ENCODE measurements at regions not wholly inside any gene's neighbourhood (a gene's known extent, or its start where the extent isn't known, plus 50 kb on each side); places are given as distances from the start of the nearest gene placed in this dataset.

DNA sequence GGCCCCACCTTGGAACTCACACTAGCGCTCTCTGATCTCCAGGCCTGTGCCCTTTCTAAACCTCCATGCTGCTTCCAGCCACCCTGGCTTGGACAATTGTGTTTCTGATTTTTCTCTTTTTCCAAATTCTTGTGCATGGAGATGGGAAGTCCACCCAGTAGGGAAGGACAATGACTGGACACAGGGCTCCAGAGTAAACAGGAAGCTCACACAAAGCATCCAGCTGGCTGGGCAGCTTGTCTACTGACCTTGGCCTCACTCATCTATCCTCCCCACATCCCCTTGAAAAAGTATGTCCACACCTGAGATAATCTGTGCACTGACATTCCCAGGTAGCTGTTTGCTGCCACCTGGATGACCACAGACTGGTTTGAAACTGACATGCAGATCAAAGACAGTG is 331.2 kb upstream of the MAF start:
- no peak overlapping the region for H3K27ac Mint-ChIP-seq
- H3K36me3 Mint-ChIP-seq (ENCODE audit: low read depth) = no peaks in the 10 kb centered on the region
- H3K27me3 Mint-ChIP-seq = no peaks in the 10 kb centered on the region
- peaks cover 6% of the 10 kb centered on the region for H3K9me3 Mint-ChIP-seq
- H3K4me1 Mint-ChIP-seq (ENCODE audit: low read depth) = no peaks in the 10 kb centered on the region
- H3K4me3 Mint-ChIP-seq = no peak overlapping the region

DNA sequence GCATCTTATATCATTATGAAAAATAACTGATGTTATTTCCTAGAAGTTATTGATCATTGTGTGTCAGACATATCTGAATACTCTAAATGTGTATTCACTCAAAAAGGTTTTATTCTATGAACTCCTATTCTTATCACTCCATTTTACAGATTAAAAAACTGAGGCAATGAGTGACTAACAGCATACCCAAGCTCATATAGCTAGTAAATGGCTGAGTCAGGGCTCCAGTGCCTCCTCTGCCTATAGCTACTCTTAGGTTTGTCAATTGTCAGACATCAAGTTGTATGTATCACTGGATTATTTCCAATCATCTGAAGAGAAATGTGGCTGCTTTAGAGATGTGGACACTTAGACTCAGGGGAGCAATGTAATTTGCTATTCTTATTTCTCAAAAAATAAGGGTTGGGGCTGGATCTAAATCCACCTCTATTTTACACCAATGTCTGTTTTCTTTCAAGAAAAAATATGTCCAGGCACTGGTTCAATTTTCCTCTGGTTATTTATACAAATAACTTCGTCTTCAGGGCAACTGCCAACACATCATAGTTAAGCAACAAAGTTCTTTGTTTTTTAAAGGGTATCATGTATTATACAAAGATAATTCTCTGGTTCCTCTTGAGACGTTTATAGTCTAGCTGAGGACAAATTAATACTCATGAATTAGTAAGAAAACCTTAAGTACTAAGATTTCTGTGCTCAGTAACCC is 328.9 kb upstream of the MAF start:
- Mint-ChIP-seq H3K36me3 (ENCODE audit: low read depth) (no peaks in the 10 kb centered on the region), H3K4me1 (ENCODE audit: low read depth) (no peaks in the 10 kb centered on the region), H3K9me3 (peaks cover 6% of the 10 kb centered on the region), H3K27ac (no peak overlapping the region), H3K27me3 (no peaks in the 10 kb centered on the region), H3K4me3 (no peak overlapping the region)

DNA sequence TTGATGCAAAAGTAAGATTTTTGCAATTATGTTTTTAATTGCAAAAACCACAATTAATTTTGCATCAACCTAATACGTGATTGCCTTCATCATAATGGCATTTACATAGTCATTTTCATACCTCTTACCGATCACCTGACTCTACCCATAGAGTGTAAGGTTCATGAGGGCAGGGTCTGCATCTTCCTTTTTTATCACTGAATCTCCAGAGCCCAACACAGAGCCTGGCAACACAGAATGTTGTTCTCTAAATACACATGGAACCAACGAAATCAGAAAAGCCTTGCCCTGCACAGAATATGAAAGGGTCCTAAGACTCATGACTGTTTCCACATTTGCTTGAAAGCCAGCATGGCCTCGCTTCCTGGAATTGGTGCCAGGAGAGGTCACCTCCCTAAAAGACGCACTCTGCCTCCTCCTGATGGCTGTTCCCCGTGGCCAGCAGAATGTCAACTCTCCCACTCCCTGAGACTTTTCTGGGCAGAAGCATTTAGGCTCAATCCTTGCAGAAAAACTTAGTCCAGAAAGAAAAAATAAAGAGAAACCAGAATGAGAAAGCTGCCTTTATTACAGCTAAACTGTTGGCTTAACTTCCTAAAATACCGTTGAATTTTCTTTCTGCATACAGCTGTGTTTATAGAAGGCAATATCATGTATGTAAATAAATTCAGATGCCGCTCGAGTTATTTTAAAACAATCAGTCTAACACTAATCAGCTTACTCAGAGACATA is 327.8 kb upstream of the MAF start:
- H3K36me3 Mint-ChIP-seq (ENCODE audit: low read depth) = no peaks in the 10 kb centered on the region
- H3K4me1 Mint-ChIP-seq (ENCODE audit: low read depth) = no peaks in the 10 kb centered on the region
- no peak overlapping the region for H3K27ac Mint-ChIP-seq
- no peaks in the 10 kb centered on the region for H3K27me3 Mint-ChIP-seq
- peaks cover 6% of the 10 kb centered on the region for H3K9me3 Mint-ChIP-seq
- no peak overlapping the region for H3K4me3 Mint-ChIP-seq

DNA sequence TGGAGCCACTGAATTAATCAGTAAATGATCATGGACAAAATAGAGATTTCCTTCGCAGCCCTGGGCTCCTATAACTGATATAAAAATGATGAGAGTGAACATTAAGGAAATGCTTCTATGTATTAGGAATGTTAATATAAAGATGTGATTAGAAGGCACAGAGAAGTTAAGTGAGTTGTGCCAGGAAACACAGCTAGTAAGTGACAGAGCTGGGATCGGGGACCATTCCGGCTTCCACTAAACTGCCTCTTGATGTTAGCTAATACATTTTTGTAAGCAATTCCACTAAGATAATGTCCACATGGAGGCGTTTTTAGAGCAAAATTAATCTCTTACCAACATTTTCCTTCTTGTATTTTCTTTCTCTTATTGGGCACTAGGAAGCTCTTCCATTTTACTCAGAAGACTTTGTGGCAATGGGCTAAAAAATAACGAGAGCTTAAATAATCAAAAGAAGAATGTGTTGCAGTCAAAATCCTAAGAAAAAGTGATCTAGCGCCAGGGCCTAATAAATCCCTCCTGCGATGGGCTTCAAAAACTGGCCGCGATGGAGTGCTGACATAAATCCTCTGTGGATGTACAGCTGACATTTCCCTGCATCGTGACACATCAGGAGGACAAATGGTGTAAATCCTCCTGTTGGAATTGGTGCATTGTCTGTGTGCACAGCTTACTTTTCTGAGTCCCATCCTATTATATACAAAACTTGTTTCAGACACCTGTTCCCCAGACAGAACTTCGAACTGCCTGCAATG is 326.1 kb upstream of the MAF start:
- Mint-ChIP-seq H3K27me3 (peaks cover 3% of the 10 kb centered on the region), H3K27ac (no peak overlapping the region), H3K9me3 (peaks cover 6% of the 10 kb centered on the region), H3K36me3 (ENCODE audit: low read depth) (no peaks in the 10 kb centered on the region), H3K4me3 (no peak overlapping the region), H3K4me1 (ENCODE audit: low read depth) (no peaks in the 10 kb centered on the region)

DNA sequence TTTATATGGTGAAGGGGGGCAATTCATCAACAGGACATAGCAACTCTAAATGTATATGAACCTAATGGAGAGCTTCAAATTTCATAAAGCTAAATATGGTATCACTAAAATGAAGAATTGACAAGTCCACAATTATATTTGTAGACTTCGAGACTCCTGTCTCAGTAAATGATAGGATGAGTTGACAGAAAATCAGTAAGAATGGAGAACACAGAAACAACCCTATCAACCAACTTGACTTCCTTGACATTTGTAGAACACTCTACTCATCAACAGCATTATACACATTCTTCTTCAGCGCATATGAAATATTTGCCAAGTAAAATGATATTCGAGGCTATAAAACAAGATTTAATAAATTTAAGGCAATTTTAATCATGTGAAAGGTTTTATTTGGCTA is 322.9 kb upstream of the MAF start:
- H3K27me3 Mint-ChIP-seq = peaks cover 3% of the 10 kb centered on the region
- H3K4me1 Mint-ChIP-seq (ENCODE audit: low read depth) = no peaks in the 10 kb centered on the region
- H3K27ac Mint-ChIP-seq = no peak overlapping the region
- no peaks in the 10 kb centered on the region for H3K9me3 Mint-ChIP-seq
- H3K4me3 Mint-ChIP-seq = no peak overlapping the region
- H3K36me3 Mint-ChIP-seq (ENCODE audit: low read depth) = no peaks in the 10 kb centered on the region

DNA sequence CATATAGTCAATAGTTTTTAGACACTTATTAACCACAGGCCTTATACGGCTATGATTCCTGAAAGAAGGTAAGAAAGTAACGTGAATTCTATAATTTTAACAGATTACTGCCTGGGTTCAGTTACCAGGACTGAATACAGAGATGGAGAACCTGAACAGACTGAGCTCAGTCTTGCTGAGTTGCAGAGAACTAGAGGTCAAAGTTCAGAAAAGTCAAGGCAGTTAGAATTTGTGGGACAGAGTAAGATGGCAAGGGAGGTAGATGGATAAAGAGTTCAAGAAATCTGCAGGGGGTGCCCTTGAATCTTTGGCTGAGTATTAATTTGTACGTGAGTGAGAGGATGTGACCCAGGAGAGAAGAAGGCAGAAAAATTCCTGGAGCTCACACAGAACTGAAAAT is 320.1 kb upstream of the MAF start:
- H3K36me3 Mint-ChIP-seq (ENCODE audit: low read depth) = no peaks in the 10 kb centered on the region
- H3K27me3 Mint-ChIP-seq = peaks cover 3% of the 10 kb centered on the region
- H3K9me3 Mint-ChIP-seq = no peaks in the 10 kb centered on the region
- no peak overlapping the region for H3K4me3 Mint-ChIP-seq
- H3K27ac Mint-ChIP-seq = no peak overlapping the region
- no peaks in the 10 kb centered on the region for H3K4me1 Mint-ChIP-seq (ENCODE audit: low read depth)

DNA sequence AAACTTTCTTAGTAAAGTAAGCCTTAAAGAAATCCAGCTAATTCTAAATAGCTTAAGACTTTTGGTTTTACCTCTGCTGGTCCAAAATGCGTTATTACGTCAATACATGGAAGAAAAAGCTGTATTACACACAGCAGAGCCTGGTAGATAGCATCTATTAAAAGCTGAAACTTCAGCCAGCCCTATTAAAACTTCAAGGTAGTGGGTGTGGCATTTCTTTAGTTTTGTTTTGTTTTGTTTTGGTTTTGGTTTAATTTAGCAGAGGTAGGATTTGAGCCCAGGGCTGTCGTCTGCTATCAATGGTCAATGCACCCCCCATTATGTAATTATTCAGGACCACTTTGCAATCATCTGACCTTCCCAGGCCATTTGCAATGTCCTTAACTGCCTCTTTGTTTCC is 318.4 kb upstream of the MAF start:
- Mint-ChIP-seq H3K4me3 (no peak overlapping the region), H3K27me3 (peaks cover 3% of the 10 kb centered on the region), H3K27ac (no peak overlapping the region), H3K9me3 (no peaks in the 10 kb centered on the region), H3K4me1 (ENCODE audit: low read depth) (no peaks in the 10 kb centered on the region), H3K36me3 (ENCODE audit: low read depth) (no peaks in the 10 kb centered on the region)

DNA sequence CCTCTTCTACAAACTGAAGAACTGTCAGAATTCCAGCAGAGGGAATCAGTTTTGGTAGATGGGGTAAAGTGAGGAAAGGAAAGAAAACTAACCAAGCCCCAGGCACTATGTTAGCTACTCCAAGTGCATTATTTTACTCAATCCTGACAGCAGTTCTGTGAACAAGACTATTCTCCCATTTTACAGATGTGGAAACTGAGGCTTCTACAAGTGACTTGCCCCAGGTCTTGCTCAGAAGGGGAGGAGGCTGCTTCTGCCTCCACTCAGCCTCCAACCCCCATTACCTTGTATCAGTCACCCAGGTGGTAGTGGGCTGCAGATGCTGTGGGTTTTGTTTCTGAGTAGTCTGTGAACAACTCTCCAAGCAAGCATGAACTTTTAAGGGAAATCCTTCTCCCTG is 315.2 kb upstream of the MAF start:
- no peaks in the 10 kb centered on the region for H3K9me3 Mint-ChIP-seq
- H3K27me3 Mint-ChIP-seq = no peaks in the 10 kb centered on the region
- H3K4me3 Mint-ChIP-seq = no peak overlapping the region
- no peaks in the 10 kb centered on the region for H3K4me1 Mint-ChIP-seq (ENCODE audit: low read depth)
- no peaks in the 10 kb centered on the region for H3K36me3 Mint-ChIP-seq (ENCODE audit: low read depth)
- no peak overlapping the region for H3K27ac Mint-ChIP-seq

DNA sequence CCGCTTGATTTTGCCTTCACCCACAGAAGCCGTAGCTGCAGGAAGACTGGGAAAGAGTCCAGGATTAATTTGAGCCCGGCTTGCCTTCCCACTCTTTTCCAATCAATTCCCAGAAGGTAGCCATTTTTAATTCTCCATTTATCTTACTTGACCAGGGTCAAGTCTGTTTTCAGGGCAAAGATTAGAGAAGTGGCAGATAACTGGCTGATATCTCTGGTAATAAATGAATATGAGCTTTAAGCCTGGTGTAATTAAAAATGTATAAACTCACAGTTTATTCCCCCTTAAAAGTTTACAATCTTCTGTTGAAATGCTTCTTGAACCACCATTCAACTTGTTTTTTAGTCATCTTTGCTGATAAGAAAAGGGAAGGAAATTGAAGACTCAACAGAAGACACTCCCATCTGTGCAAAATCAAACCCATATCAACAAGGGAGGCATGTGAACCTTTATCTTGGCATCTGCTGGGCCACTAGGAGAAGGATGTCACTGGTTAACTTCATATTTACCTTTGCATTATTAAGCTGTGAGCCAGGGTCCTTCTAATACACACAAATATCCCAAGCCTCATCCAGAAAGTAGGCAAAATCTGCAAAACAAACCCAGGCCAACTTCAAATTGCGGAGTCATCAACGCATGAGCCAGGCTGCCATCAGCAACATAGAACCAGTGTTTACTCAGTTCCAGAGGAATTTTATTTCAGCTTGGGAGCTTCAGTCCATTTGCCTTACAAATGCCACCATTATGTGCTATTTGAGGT is 314.6 kb upstream of the MAF start:
- H3K27me3 Mint-ChIP-seq = no peaks in the 10 kb centered on the region
- no peak overlapping the region for H3K27ac Mint-ChIP-seq
- no peaks in the 10 kb centered on the region for H3K36me3 Mint-ChIP-seq (ENCODE audit: low read depth)
- H3K4me3 Mint-ChIP-seq = no peak overlapping the region
- no peaks in the 10 kb centered on the region for H3K4me1 Mint-ChIP-seq (ENCODE audit: low read depth)
- no peaks in the 10 kb centered on the region for H3K9me3 Mint-ChIP-seq

DNA sequence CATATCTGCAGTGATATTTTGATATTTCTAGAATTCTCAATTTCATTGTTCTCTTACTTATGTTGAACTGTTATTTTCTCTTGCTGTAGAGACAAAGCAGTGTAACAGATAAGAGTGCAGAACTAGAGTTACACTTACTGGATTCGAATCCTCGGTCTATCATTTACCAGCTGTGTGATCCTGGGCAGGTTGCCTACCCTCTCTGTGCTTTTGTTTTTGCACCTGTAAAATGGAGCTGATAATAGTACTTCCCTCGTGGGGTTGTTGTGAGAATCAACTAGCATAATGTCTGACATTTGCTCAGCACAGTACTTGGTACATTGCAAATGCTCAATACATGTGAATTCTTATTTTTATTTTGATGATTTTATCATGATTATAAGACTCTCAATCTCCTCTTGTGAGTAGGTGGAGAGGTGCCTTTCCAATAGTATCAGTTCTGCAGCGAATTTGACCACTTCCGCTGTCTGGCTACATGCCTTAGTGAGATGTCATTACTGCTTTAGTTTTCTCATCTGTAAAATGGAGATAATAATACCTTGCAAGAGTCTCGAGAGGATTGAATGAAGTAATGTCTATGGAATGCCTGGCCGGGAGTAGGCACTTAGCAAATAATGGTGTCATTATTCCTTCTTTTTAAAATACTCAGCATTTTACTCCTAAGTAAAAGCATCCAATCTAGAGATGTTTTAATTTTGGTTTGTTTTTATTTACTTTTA is 312.2 kb upstream of the MAF start:
- Mint-ChIP-seq H3K27me3 (no peaks in the 10 kb centered on the region), H3K9me3 (no peaks in the 10 kb centered on the region), H3K27ac (no peak overlapping the region), H3K4me1 (ENCODE audit: low read depth) (no peaks in the 10 kb centered on the region), H3K36me3 (ENCODE audit: low read depth) (no peaks in the 10 kb centered on the region), H3K4me3 (no peak overlapping the region)

DNA sequence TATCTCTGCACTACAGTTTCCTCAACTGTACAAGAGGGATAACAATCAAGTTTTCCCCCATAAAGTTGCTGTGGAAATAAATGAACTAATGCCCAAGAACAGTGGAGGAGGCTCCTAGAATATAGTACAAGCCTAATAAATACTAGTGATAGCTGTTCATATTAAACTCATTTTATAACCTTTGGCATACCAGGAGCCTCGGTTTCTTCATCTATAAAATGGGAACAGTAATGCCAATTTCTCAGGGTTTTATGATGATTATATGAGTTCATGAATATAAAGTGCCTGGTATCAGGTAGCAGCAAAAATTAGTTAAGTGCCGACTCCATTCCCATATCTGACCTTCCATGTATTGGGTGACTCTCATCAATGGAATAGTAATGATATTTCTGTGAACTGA is 311.1 kb upstream of the MAF start:
- Mint-ChIP-seq H3K4me1 (ENCODE audit: low read depth) (no peaks in the 10 kb centered on the region), H3K4me3 (no peak overlapping the region), H3K36me3 (ENCODE audit: low read depth) (no peaks in the 10 kb centered on the region), H3K27ac (no peak overlapping the region), H3K27me3 (no peaks in the 10 kb centered on the region), H3K9me3 (no peaks in the 10 kb centered on the region)

DNA sequence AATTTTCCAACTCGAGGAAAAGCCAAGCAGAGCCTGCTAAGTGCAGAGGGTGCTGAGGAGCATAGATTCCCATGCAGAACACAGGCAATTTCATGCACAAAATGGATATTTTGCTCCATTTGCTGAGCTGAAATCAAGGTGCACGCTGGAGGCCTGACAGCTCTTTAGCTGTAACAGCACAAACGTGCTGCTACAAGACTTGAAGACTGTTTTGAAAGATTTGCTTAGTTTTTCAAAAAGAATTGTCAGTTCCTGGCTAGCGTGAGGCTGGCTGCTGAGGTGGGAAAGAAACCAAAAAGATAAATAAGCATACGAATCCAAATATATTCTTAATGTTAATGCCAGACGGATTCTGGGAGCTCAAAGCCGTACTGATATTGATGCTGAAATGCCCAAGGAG is 309.0 kb upstream of the MAF start:
- Mint-ChIP-seq H3K4me1 (ENCODE audit: low read depth) (no peaks in the 10 kb centered on the region), H3K36me3 (ENCODE audit: low read depth) (no peaks in the 10 kb centered on the region), H3K9me3 (no peaks in the 10 kb centered on the region), H3K4me3 (no peak overlapping the region), H3K27ac (no peak overlapping the region), H3K27me3 (no peaks in the 10 kb centered on the region)

DNA sequence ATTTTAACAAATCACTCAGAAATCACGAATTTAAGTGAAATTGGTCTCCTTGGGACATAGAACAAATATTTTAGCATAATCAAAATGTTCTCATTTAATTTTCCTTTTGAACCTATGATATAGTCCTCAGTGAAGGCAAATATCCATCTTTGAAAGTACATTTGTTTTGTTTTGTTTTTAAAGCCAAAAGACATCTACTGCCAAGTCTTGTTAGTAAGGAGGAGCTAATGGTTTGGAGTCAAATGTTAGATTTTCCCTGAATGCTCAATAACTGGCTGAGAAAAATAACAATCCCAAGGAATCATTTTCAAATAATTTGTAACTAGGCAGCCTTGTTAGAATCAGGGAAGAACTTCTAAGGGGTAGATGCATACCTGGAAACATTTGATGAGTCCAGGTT is 302.9 kb upstream of the MAF start:
- no peaks in the 10 kb centered on the region for H3K4me1 Mint-ChIP-seq (ENCODE audit: low read depth)
- no peaks in the 10 kb centered on the region for H3K36me3 Mint-ChIP-seq (ENCODE audit: low read depth)
- no peak overlapping the region for H3K27ac Mint-ChIP-seq
- H3K9me3 Mint-ChIP-seq = no peaks in the 10 kb centered on the region
- no peak overlapping the region for H3K4me3 Mint-ChIP-seq
- H3K27me3 Mint-ChIP-seq = no peaks in the 10 kb centered on the region

DNA sequence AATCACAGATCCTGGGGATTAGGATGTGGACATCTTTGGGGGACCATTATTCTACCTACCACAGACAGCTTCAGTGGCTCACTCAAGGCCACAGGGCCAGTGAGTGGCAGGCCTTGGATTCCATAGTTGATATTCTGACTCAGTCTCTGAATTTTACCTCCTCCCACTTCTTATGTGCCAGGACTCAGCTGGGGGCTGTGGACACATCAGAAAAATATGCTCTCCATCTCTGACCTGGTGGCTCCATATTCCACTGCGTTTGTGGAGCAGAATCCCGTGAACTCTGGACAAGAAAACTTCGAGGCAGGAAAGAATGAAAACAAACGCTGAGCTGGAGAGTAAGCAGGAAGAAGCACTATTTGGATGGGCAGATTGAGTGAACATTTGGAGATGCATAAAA is 301.8 kb upstream of the MAF start:
- Mint-ChIP-seq H3K27me3 (no peaks in the 10 kb centered on the region), H3K36me3 (ENCODE audit: low read depth) (no peaks in the 10 kb centered on the region), H3K4me1 (ENCODE audit: low read depth) (no peaks in the 10 kb centered on the region), H3K4me3 (no peak overlapping the region), H3K9me3 (no peaks in the 10 kb centered on the region), H3K27ac (no peak overlapping the region)
